GM23338 (cell line): ENCODE measurements at regions not wholly inside any gene's neighbourhood (a gene's known extent, or its start where the extent isn't known, plus 50 kb on each side); places are given as distances from the start of the nearest gene placed in this dataset.

Source experiments
- ATAC-seq: fragments of 200-7000 bp; cut with Tn5 transposase; 3 replicates; pipeline ENCODE4 v1.9.1; 2020
- DNase-seq: peaks from one replicate; pipeline ENCODE4 v3.0.0-alpha.2; 2015; ENCODE audit warnings: low spot score
- H2AFZ ChIP-seq: fragments of 200-600 bp; sonication (generic); 2 replicates; pipeline ENCODE4 v1.8.0; 2016; ENCODE audit warnings: antibody characterized with exemption, mild to moderate bottlenecking, moderate library complexity
- H3F3A ChIP-seq: fragments of 200-600 bp; sonication (generic); replicated peaks from 2 replicates; pipeline ENCODE4 v1.8.0; 2017; ENCODE audit warnings: antibody characterized with exemption, mixed run types, low read depth
- H3K27ac ChIP-seq: fragments of 200-600 bp; sonication (generic); 2 replicates; pipeline ENCODE4 v1.6.1; 2016; ENCODE audit warnings: low read depth
- H3K27me3 ChIP-seq: fragments of 200-600 bp; sonication (generic); 2 replicates; pipeline ENCODE4 v1.8.0; 2016; ENCODE audit warnings: mild to moderate bottlenecking, mixed run types, moderate library complexity; ENCODE audit not compliant: insufficient read depth
- H3K36me3 ChIP-seq: fragments of 200-600 bp; sonication (generic); 2 replicates; pipeline ENCODE4 v1.8.0; 2016; ENCODE audit warnings: mild to moderate bottlenecking; ENCODE audit not compliant: insufficient read depth
- H3K4me1 ChIP-seq: fragments of 200-600 bp; sonication (generic); 2 replicates; pipeline ENCODE4 v1.8.0; 2016; ENCODE audit warnings: mild to moderate bottlenecking, moderate library complexity; ENCODE audit not compliant: insufficient read depth
- H3K4me2 ChIP-seq: fragments of 200-600 bp; sonication (generic); 2 replicates; pipeline ENCODE4 v1.7.1; 2017; ENCODE audit warnings: mixed run types
- H3K4me3 ChIP-seq: fragments of 200-600 bp; sonication (generic); 2 replicates; pipeline ENCODE4 v1.6.1; 2016; ENCODE audit warnings: mixed run types
- H3K79me2 ChIP-seq: fragments of 200-600 bp; sonication (generic); replicated peaks from 2 replicates; pipeline ENCODE4 v1.8.0; 2017; ENCODE audit warnings: mild to moderate bottlenecking; ENCODE audit not compliant: insufficient read depth
- H3K9me2 ChIP-seq: fragments of 200-600 bp; sonication (generic); 2 replicates; pipeline ENCODE4 v1.8.0; 2017; ENCODE audit not compliant: insufficient read depth
- H4K20me1 ChIP-seq: fragments of 200-600 bp; sonication (generic); replicated peaks from 2 replicates; pipeline ENCODE4 v1.8.0; 2017; ENCODE audit warnings: mild to moderate bottlenecking; ENCODE audit not compliant: insufficient read depth
- H3K27ac Mint-ChIP-seq: 2 replicates; pipeline ENCODE4 v1.8.0; 2020; ENCODE audit warnings: inconsistent platforms, mild to moderate bottlenecking, moderate library complexity, mixed read lengths
- H3K27me3 Mint-ChIP-seq: 3 replicates; pipeline ENCODE4 v1.8.0; 2022; ENCODE audit warnings: low read depth, mild to moderate bottlenecking, moderate library complexity, mixed read lengths, inconsistent platforms; ENCODE audit not compliant: insufficient read depth, poor library complexity
- H3K36me3 Mint-ChIP-seq: 3 replicates; pipeline ENCODE4 v1.8.0; 2021; ENCODE audit warnings: low read depth, mild to moderate bottlenecking, inconsistent platforms, moderate library complexity, mixed read lengths
- H3K4me1 Mint-ChIP-seq: 3 replicates; pipeline ENCODE4 v1.8.0; 2020; ENCODE audit warnings: mild to moderate bottlenecking, inconsistent platforms, mixed read lengths
- H3K4me3 Mint-ChIP-seq: 3 replicates; pipeline ENCODE4 v1.8.0; 2021; ENCODE audit warnings: moderate library complexity, mild to moderate bottlenecking, inconsistent platforms, mixed read lengths
- H3K9me3 Mint-ChIP-seq: 3 replicates; pipeline ENCODE4 v1.8.0; 2020; ENCODE audit warnings: moderate library complexity, mild to moderate bottlenecking, inconsistent platforms, mixed read lengths
- CREB1 ChIP-seq: fragments of 250-450 bp; sonication (Bioruptor Pico); IDR thresholded peaks from 2 replicates; pipeline ENCODE4 v1.5.0; 2020; ENCODE audit warnings: low read depth, mild to moderate bottlenecking, moderate library complexity
- CTCF ChIP-seq, 2 experiments: fragments of 200-600 bp in 1 of 2; sonication (generic) in 1 of 2; conservative IDR thresholded peaks; 2 replicates each; pipeline versions ENCODE4 v1.5.1 to v1.6.1; 2016 to 2017; ENCODE audit warnings: antibody characterized with exemption in 2 of 2, low read depth in 2 of 2, mild to moderate bottlenecking in 2 of 2, moderate library complexity in 1 of 2
- ETS1 ChIP-seq: IDR thresholded peaks from 2 replicates; pipeline ENCODE4 v1.6.1; 2016; ENCODE audit warnings: antibody characterized with exemption
- EZH2 ChIP-seq: fragments of 200-600 bp; sonication (generic); IDR thresholded peaks from one replicate; pipeline ENCODE4 v1.8.0; 2017; ENCODE audit warnings: antibody characterized with exemption, mild to moderate bottlenecking, low read depth; ENCODE audit not compliant: unreplicated experiment
- EZH2phosphoT487 ChIP-seq: fragments of 200-600 bp; sonication (generic); IDR thresholded peaks from one replicate; pipeline ENCODE4 v1.8.1; 2018; ENCODE audit warnings: antibody characterized with exemption; ENCODE audit not compliant: unreplicated experiment
- JUNB ChIP-seq: IDR thresholded peaks from one replicate; pipeline ENCODE4 v1.6.1; 2016; ENCODE audit warnings: antibody characterized with exemption; ENCODE audit not compliant: unreplicated experiment
- NANOG ChIP-seq: IDR thresholded peaks from 2 replicates; pipeline ENCODE4 v1.6.1; 2016; ENCODE audit warnings: antibody characterized with exemption, borderline replicate concordance
- POLR2AphosphoS5 ChIP-seq: IDR thresholded peaks from 2 replicates; pipeline ENCODE4 v1.6.1; 2016; ENCODE audit warnings: antibody characterized with exemption, low read depth
- REST ChIP-seq: IDR thresholded peaks from one replicate; pipeline ENCODE4 v1.6.1; 2018; ENCODE audit warnings: antibody characterized with exemption; ENCODE audit not compliant: unreplicated experiment
- STAT1 ChIP-seq: IDR thresholded peaks from one replicate; pipeline ENCODE4 v1.6.1; 2016; ENCODE audit warnings: antibody characterized with exemption; ENCODE audit not compliant: unreplicated experiment
- ZNF114 ChIP-seq: fragments of 250-450 bp; sonication (Bioruptor Pico); IDR thresholded peaks from 2 replicates; pipeline ENCODE4 v1.5.0; 2020; ENCODE audit warnings: mild to moderate bottlenecking, moderate library complexity
- ZNF331 ChIP-seq: fragments of 250-450 bp; sonication (Bioruptor Pico); IDR thresholded peaks from 2 replicates; pipeline ENCODE4 v1.5.0; 2020; ENCODE audit warnings: low read depth, mild to moderate bottlenecking, moderate library complexity
- ZNF462 ChIP-seq: fragments of 250-450 bp; sonication (Bioruptor Pico); IDR thresholded peaks from 2 replicates; pipeline ENCODE4 v1.5.0; 2020; ENCODE audit warnings: mild to moderate bottlenecking, moderate library complexity

GRCh38 chr12:84348582-84348981 lies 564.0 kb downstream of the SLC6A15 start (continued):
- TF ChIP-seq ZNF331 (CRISPR knock-in tag) (no peak), EZH2 (no peak)

GRCh38 chr12:84341467-84342193 lies 571.0 kb downstream of the SLC6A15 start:
- Mint-ChIP-seq H3K4me1 (no peaks in the 10 kb centered on the region), H3K27me3 (peaks cover 2% of the 10 kb centered on the region), H3K4me3 (no peak overlapping the region), H3K9me3 (no peaks in the 10 kb centered on the region; the same call in 2 of the 3 replicates), H3K36me3 (no peaks in the 10 kb centered on the region), H3K27ac (no peak overlapping the region)
- Histone ChIP-seq H3K4me1 (no peaks in the 10 kb centered on the region), H2AFZ (no peak overlapping the region), H3K27me3 (no peaks in the 10 kb centered on the region), H3K4me2 (no peak overlapping the region), H3K36me3 (no peaks in the 10 kb centered on the region), H3K9me2 (no peaks in the 10 kb centered on the region), H3F3A (no peaks in the 10 kb centered on the region), H3K27ac (no peak overlapping the region), H3K4me3 (no peak overlapping the region), H3K79me2 (no peaks in the 10 kb centered on the region), H4K20me1 (no peaks in the 10 kb centered on the region)
- no peak for ATAC-seq
- TF ChIP-seq NANOG (no peak), ZNF331 (CRISPR knock-in tag) (no peak), EZH2phosphoT487 (no peak), POLR2AphosphoS5 (no peak), REST (no peak), JUNB (no peak), ZNF462 (no peak), ETS1 (no peak), EZH2 (no peak), CTCF (conservative IDR thresholded peaks at IDR 0.05; ENCODE audit: low read depth in 2 of 2) (no peak), STAT1 (no peak), CREB1 (CRISPR knock-in tag) (no peak), ZNF114 (no peak)
- DNase-seq: no peak
